BE2C (cell line): ENCODE measurements at regions not wholly inside any gene's neighbourhood (a gene's known extent, or its start where the extent isn't known, plus 50 kb on each side); places are given as distances from the start of the nearest gene placed in this dataset.

Experiments used
- DNase-seq: peaks from one replicate; pipeline ENCODE4 v3.0.0-alpha.2; 2020
- H3K27me3 ChIP-seq: fragments of 250-450 bp; sonication (Bioruptor Pico); 2 replicates; pipeline ENCODE4 v1.5.1; 2020; ENCODE audit warnings: mild to moderate bottlenecking
- H3K36me3 ChIP-seq: fragments of 250-450 bp; sonication (Bioruptor Pico); 2 replicates; pipeline ENCODE4 v1.5.1; 2020; ENCODE audit warnings: mild to moderate bottlenecking
- H3K4me1 ChIP-seq: fragments of 250-450 bp; sonication (Bioruptor Pico); 2 replicates; pipeline ENCODE4 v1.5.1; 2020
- H3K4me3 ChIP-seq: 2 replicates; pipeline ENCODE4 v1.5.1; 2011; ENCODE audit warnings: low read depth, low read length
- H3K9me3 ChIP-seq: fragments of 250-450 bp; sonication (Bioruptor Pico); 2 replicates; pipeline ENCODE4 v1.5.1; 2020
- CTCF ChIP-seq: IDR thresholded peaks from 2 replicates; pipeline ENCODE4 v1.5.1; 2012; ENCODE audit warnings: mild to moderate bottlenecking, low read depth, low read length

DNA sequence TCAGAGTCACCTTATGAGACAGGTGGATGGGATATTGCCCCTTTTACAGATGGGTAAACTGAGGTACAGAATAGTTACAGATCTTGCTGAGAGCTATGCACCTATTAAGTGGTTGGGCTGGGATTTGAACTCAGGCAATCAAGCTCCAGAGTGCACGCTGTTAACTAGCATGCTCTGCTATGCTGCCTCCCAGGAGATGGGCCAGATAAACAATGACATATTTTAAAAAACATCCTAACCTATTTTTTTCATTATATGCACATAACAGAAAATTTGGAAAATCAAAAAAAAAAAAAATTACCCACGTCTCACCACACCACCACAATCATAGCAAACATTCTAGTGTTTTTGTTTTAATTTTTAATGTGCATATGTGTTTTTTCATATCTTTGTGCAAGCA lies 123.4 kb upstream of the STC2 start:
- Histone ChIP-seq H3K36me3 (no peaks in the 10 kb centered on the region), H3K4me3 (no peak overlapping the region), H3K27me3 (peaks cover 3% of the 10 kb centered on the region; the same call in 1 of the 2 replicates), H3K4me1 (peaks cover 4% of the 10 kb centered on the region; the same call in 1 of the 2 replicates), H3K9me3 (no peaks in the 10 kb centered on the region)
- TF ChIP-seq CTCF, result no peak
- DNase-seq, result no peak

- peak; percentile 52 for DNase-seq
- peak; percentile 74 for TF ChIP-seq CTCF
These were observed 122.8 kb upstream of the STC2 start for GRCh38 chr5:173451031-173451430.

DNA sequence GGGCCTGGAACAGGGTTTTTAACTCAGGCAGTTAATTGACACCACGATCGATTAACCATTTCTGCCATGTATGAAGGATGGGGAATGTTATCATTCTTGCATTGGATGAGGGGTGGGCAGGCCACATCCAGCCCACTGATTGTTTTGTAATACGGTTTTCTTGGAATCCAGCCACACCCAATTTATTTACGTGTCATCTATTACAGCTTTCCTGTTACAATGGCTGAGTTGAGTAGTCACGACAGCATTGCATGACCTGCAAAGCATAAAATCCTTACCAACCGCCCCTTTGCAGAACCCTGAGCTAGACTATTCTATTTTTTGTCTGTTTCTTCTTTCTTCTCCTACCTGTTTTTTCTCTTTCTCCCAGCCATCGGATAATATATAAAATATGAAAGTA lies 122.0 kb upstream of the STC2 start:
- H3K4me3 ChIP-seq, result no peak overlapping the region
- H3K4me1 ChIP-seq, result peaks cover 4% of the 10 kb centered on the region; the same call in 1 of the 2 replicates
- no peak for TF ChIP-seq CTCF
- no peak for DNase-seq
- H3K27me3 ChIP-seq, result peaks cover 7% of the 10 kb centered on the region
- H3K9me3 ChIP-seq, result no peaks in the 10 kb centered on the region
- no peaks in the 10 kb centered on the region for H3K36me3 ChIP-seq

More at GRCh38 chr5:173451031-173451430, 122.8 kb upstream of the STC2 start:
- Histone ChIP-seq H3K4me3 (no peak overlapping the region), H3K36me3 (no peaks in the 10 kb centered on the region), H3K27me3 (peaks cover 3% of the 10 kb centered on the region; the same call in 1 of the 2 replicates), H3K4me1 (peaks cover 4% of the 10 kb centered on the region; the same call in 1 of the 2 replicates), H3K9me3 (no peaks in the 10 kb centered on the region)

DNA sequence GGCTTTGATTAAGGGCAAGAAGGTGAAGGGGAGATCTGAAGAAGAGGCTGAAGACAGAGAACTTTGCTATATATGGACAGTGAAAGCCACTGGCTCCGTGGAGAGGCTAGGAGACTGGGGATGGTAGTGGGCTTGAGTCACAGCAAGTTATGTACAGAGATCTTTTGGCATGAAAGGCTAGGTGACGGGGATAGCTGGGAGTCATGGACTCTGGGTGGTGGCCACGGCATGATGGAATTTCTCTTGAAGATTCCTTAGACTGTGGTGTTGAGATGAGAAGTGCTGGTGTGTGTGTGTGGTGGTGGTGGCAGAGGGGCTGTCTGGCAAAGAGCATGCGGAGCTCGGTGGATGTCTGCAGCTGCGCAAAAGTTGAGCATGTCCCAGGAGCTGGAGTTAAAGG lies 120.6 kb upstream of the STC2 start:
- no peak overlapping the region for H3K4me3 ChIP-seq
- peaks cover 11% of the 10 kb centered on the region for H3K27me3 ChIP-seq
- TF ChIP-seq CTCF, result no peak
- H3K36me3 ChIP-seq, result no peaks in the 10 kb centered on the region
- DNase-seq, result no peak
- no peaks in the 10 kb centered on the region for H3K9me3 ChIP-seq
- H3K4me1 ChIP-seq, result no peaks in the 10 kb centered on the region

GRCh38 chr5:173443971-173444370 lies 115.8 kb upstream of the STC2 start:
- no peak for DNase-seq
- Histone ChIP-seq H3K4me3 (no peak overlapping the region), H3K4me1 (no peaks in the 10 kb centered on the region), H3K36me3 (no peaks in the 10 kb centered on the region), H3K9me3 (no peaks in the 10 kb centered on the region), H3K27me3 (peaks cover 35% of the 10 kb centered on the region)
- no peak for TF ChIP-seq CTCF

DNA sequence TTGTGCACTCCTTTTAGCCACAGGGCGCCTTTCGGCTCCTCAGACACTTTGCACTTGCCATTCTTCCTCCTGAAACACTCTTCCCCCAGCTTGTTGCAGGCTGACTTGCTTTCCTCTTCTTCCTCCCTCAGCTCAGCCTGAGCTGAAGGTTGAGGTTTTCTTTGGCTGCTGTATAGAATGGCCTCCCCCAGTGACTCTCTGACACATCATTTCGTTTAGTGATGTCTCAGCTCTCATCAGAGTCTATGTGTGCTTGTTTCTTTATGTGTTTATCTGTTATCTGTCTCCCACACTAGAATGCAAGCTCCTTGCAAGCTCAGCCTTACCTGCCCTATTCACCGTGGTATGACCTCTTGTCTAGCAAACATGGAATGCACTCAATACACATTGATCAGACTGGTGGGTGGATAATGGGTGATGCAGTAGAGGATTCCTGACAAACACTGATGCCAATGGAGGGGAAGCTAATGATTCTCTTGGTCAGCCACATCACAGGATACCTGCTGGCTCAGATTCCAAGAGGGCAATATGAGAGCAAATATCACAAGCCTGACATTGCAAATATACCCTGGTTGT lies 112.9 kb upstream of the STC2 start:
- no peaks in the 10 kb centered on the region for H3K36me3 ChIP-seq
- no peak for DNase-seq
- H3K4me1 ChIP-seq, result no peaks in the 10 kb centered on the region
- no peak for TF ChIP-seq CTCF
- no peaks in the 10 kb centered on the region for H3K9me3 ChIP-seq
- H3K27me3 ChIP-seq, result peaks cover 42% of the 10 kb centered on the region
- H3K4me3 ChIP-seq, result no peak overlapping the region
